Breast epithelium (tissue), 3 donors: ENCODE measurements at regions not wholly inside any gene's neighbourhood (a gene's known extent, or its start where the extent isn't known, plus 50 kb on each side); places are given as distances from the start of the nearest gene placed in this dataset.

Experiments used
- POLR2A ChIP-seq: fragments of 450-650 bp; IDR thresholded peaks from one replicate; pipeline ENCODE4 v1.6.1; 2016; ENCODE audit warnings: antibody characterized with exemption, mild to moderate bottlenecking, moderate library complexity
- POLR2AphosphoS5 ChIP-seq, 3 donors: sonication (generic); formaldehyde crosslinking; IDR thresholded peaks; one replicate each; pipeline ENCODE4 v1.6.1; 2017; ENCODE audit warnings: antibody characterized with exemption in 3 of 3
- TF ChIP-seq, protein P1 (sequence below), 3 donors: fragments of 450-650 bp; IDR thresholded peaks; one replicate each; pipeline ENCODE4 v1.5.1; 2016 to 2017; ENCODE audit warnings: antibody characterized with exemption in 3 of 3, mild to moderate bottlenecking in 3 of 3, moderate library complexity in 3 of 3

DNA sequence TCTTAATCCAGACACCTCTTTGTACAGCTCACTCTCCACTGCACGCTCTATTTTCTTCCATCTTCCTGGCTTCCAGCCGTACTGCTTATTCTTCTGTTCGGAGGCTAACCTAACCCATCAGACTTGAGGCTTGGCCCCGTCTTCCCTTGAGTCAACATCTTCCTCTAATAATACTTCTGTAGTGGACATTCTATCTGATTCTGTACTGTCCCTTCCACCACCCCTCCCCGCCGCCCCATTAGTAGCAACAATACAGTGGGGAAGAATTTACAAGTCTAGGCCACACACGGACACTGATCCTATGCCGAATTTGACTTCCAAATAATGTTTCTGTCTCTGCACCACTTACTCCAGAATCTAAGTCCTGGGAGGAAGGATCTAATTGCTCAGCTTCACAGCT lies 86.0 kb upstream of the TNRC6A start:
- TF ChIP-seq, protein P1, sequence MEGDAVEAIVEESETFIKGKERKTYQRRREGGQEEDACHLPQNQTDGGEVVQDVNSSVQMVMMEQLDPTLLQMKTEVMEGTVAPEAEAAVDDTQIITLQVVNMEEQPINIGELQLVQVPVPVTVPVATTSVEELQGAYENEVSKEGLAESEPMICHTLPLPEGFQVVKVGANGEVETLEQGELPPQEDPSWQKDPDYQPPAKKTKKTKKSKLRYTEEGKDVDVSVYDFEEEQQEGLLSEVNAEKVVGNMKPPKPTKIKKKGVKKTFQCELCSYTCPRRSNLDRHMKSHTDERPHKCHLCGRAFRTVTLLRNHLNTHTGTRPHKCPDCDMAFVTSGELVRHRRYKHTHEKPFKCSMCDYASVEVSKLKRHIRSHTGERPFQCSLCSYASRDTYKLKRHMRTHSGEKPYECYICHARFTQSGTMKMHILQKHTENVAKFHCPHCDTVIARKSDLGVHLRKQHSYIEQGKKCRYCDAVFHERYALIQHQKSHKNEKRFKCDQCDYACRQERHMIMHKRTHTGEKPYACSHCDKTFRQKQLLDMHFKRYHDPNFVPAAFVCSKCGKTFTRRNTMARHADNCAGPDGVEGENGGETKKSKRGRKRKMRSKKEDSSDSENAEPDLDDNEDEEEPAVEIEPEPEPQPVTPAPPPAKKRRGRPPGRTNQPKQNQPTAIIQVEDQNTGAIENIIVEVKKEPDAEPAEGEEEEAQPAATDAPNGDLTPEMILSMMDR (IDR thresholded peaks at IDR 0.05), result no peak
- no peak for TF ChIP-seq POLR2AphosphoS5 (IDR thresholded peaks at IDR 0.05)
- TF ChIP-seq POLR2A, result no peak
